Left hindlimb (tissue), 1 donor: ENCODE measurements at regions not wholly inside any gene's neighbourhood (a gene's known extent, or its start where the extent isn't known, plus 50 kb on each side); places are given as distances from the start of the nearest gene placed in this dataset.

Experiments used
- DNase-seq: peaks from one replicate; pipeline ENCODE4 v3.0.0-alpha.2; 2018

DNA sequence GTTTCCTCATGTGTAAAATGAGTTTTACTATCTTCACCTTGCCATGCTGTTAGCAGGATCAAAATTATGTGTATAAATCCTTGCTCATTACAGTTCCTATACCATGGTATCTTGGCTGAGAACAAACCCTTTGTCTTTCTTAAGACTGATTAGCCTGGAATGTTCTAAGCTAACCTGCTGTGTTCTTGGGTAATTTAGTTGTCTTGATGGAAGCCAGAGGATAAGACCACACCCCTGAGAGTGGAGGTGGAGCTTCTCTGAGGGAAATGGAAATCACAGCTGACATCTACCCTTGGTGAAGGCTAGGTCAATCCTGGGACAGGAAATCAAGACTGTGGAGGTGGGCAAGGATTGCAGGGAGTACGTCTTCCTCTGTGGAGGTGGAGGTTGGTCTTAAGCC lies 206.1 kb upstream of the ARHGAP20 start:
- no peak for DNase-seq

DNA sequence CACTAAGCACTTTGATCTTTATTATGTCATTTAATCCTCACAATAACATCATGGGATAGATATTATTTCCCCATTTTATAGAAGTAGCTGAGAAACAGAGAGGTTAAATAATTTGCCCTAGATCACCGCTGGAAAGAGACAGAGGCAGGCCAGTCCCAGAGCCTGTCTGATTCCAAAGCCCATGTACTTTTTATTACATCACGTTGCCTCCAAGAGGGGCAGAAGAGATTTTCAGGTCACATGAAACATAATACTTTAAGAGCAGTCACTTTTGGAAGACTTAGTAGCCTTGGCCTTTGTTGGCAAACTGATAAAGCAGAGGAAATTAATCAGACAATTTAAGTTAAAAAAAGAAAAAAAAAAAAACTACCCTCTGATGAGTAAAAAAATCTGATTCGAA lies 200.2 kb upstream of the ARHGAP20 start:
- DNase-seq: no peak

DNA sequence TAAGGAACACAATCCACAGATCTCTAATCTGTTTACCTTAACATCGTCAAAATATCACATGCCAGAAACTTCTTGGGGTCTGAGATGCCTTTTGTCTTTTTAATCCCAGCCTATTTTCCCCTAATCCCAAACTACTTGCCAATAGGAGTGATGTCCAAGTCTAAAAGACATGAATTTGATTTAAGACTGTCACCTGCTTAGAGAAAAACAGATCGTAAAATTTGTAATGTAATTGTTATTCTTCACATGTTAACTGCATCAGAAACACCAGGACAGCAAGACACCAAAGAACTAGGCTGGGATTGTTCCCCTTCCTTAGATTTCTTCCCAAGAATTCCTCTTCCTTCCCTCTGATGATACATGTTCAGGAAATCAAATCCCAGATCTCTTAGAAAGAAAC lies 198.1 kb upstream of the ARHGAP20 start:
- no peak for DNase-seq

DNA sequence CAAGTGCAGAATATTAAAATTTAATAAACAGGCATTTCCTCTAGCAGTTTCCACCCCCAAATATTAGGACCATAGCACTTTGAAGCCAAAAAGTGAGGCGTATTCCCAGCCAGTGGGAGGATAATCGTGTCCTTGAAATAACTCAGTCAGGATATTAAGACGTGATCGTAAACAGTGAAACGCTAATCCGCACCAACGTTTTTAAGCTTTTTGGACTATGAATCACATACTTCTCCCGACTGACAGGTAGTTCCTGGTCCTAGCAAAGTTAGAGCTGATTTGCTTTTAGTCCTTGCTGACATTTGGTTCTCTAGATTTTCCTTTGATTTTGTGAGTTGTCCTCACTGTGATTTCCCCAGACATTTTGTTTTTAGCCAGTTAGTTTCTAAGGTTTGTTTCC lies 197.1 kb upstream of the ARHGAP20 start:
- no peak for DNase-seq

DNA sequence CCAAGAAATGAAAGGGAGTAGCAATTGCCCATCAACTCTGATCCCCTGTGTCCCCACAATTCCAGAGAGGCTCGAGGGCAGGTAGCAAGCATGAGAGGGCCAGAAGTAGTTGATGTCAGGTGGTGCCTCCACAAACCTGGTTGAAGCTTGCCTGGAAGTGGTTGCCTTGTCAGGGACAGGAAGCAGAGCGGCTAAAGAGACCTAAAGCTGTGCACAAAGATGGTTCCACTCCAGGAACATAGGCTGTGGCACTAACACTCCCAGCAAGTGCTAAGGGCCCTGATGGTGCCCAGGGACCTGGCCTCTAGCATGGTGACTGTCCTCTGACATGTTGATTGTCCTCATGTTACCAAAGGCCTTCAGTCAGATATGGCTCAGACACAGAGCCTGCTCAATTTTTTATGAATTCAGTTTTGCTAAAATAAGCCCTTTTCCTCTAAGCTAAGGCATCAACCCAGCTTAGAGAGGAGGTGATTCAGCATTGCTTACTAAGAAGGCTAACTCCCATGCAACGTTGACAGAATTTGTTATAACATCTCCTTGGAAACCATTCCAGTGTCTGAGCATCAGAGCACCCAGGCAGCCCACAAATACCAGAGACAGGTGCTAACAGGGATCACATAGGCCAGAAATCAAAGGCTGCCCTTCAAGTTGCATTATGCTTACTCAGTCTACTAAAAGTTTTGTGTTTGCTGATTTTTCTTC lies 196.3 kb upstream of the ARHGAP20 start:
- no peak for DNase-seq

DNA sequence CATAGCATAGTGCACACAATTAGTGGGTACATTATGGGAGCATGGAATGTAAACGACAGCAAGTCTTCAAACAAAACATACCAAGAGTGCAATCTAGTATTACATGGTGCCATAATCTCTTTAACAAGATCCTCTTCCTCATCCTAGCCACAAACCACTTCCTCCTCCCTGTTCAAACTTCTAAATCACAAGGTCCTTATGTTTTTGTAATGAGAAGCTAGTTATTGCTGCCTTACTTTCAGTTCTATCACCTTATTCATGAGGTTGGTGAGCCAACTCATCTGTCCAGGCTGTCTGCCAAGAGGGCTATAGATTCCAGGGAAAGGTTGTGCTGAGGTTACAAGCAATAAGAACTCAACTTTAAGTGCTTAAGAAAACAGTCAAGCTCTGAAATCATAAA lies 195.4 kb upstream of the ARHGAP20 start:
- peak; percentile 66 for DNase-seq

DNA sequence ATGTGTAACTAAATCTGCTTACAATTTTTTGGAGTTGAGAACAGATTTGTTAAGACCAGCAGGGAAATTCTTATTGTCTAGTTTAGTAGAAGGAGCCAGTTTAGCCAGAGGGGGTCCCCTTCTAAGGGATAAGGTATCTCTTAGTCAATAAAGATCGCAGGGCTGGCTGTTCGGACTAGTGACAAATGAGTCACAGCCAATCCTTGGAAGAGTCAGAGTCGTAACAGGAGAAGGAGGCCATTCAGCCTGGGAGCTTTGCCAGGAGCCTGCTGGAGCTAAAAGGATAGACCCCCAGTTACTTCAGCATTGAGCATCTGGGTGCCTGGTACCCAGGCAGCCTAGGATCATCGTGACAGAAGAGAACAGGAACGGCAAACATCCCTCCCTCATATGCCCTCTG lies 191.6 kb upstream of the ARHGAP20 start:
- DNase-seq: no peak

DNA sequence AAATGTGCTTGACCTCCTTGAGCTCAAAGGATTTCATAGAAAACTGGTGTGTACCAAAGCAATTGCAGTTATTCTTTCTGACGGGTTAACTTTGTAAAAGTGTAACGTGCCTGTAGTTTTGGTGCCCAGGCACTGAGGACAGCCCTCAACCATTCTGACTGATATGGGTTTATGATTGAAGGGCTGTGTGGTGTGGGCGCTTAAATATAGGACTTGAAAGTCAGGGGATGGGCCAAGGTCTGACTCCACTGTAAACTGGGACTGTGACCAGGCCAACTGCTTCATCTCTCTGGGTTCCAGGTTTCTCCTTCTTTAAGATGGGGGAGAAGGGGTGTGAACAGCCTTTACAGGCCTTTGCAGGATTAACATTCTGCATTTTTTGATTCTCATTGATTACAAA lies 191.1 kb upstream of the ARHGAP20 start:
- DNase-seq: no peak

DNA sequence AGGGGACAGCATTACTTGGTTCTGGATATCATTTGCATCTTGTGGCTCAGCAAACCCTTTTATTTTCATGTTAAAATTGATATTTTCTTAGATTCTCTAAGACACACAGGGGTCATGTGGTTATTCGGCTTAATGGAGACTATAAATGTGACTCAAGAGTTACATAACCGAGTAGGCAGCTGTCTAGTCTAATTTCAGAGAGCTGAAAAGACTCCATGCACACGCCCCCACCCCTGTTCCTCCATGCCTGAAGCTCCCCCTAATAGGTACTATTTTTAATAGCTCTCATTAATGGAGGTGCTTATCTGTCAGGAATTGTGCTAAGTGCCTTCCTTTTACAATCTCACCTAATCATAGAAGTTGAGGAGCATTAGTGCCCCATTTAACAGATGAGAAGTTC lies 189.2 kb upstream of the ARHGAP20 start:
- no peak for DNase-seq

DNA sequence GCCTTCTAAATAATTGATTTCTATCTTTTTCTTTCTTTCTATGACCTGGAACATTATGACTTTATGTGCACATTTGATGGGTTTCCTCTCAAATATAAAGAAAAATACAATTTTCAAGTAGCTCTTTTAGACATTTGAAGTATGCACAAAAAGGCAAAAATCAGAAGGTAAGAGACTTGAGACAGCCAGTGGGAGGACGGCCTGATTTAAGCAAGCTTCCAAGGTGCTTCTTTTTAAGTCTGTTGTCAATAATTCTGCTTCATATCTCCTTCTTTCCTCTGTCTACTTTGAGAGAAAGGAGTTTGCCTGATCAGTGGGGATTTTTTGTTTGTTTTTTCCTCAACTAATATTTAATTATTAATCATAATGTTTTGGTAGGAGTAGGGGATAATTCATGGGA lies 188.2 kb upstream of the ARHGAP20 start:
- no peak for DNase-seq

DNA sequence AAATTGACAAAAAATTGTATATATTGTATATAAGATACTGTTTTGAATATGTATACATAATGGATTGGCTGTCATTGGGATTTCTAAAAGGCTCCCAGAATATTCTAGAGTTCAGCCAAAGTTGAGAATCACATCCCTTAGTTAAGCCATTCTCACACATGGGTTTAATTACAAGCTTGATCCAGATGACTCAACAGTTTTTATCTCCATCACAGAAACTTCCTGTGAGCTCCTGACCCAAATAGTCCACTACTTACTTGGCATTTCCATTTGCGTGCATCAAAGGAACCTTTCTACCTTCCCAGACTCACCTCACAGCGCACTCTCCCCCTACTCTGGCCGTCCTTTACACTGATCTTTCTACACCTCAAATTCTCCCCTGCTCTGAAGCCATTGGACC lies 184.8 kb upstream of the ARHGAP20 start:
- DNase-seq: no peak

DNA sequence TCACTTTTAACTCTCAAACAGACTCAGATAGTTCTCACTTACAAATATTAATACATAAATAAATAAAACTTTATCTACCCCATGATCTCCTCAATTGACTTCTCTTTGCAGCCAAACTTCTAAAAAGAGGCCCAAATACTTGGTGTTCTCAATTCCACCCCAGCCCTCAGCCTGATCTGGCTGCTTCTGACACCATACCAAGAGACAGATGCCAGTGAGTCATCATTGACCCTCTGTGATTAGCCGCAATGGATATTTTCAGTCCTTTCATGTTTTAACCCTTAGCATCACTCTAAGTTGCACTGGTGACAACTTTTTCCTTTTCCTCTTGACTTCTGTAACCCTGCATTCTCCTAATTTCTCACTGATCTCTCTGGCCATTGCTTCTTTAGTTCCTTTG lies 184.1 kb upstream of the ARHGAP20 start:
- DNase-seq: no peak

DNA sequence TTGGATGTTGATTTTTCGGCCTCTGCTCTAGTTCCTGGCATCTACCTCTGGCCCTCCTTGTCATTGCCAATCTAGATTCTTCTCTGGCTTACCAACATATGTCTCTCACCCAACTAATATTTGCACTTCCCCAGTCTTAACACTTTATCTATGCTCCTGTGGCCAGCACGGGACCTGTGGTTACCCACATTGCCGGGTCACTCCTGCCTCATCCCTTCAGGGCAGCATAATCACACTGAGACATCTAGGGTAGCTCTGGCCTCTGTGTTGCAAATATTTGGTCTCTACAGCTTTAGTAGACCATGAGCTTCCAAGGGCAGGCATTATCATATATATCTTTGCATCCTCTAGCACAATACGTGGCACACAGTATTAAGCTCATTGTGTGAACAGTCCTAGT lies 182.0 kb upstream of the ARHGAP20 start:
- DNase-seq: no peak

DNA sequence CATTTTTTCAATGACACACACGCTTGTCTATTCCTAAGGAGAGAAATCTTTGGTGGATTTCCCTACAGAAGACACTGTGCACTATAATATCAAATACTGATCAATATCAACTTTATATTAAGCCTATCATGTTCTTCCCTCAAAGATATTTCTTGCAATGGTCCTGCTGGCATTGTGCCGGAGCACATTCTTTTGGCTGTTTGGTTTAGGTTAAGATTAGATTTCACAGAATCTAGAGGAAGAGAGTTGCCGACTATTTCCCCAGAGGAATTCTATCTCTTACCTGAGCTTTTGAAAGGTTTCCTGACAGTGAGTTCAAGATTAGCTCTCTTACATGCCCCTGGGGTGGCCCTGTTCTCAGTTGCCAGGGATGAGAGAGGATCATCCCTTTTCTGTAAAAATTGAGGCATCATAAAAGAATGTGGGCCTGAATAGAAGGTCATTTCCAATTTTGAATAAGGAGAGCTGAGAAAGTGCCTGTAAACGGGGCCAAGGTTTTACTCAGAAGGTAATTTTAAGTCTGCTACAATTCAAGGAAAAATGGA lies 180.6 kb upstream of the ARHGAP20 start:
- DNase-seq: no peak

DNA sequence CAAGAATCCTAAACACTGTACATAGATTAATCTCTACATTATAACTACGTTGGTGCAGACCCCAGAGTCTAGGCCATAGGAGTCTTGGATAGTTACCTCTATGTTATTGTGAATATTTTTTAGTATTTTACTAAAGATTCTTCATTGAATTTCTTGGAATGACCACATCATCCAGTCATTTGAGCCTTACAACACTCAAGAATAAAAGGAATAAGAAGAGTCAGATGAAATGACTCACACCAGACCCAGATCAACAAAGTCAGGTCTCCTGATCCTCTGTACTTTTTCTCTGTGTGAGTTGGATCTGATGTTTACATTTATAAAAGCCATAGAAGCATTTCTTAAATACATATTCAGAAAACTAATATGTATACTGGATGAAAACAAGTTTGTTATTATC lies 179.2 kb upstream of the ARHGAP20 start:
- no peak for DNase-seq

DNA sequence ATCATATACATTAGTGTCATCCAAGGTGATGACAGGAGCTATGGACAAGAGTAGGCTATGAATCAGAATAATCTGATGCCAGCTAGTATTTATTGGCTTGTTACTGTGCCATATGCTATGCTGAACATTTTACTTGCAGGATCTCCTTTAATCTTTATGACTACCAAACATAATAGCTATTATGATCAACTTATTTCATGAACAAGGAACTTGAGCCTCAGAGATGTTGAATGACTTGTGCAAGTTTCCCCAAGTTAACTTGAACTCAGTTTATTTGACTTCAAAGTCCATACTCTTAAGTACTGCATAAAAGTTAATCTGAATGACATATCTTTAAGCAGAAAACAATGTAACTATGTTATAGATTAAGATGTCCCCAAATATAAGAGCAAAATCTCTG lies 178.8 kb upstream of the ARHGAP20 start:
- DNase-seq: no peak

DNA sequence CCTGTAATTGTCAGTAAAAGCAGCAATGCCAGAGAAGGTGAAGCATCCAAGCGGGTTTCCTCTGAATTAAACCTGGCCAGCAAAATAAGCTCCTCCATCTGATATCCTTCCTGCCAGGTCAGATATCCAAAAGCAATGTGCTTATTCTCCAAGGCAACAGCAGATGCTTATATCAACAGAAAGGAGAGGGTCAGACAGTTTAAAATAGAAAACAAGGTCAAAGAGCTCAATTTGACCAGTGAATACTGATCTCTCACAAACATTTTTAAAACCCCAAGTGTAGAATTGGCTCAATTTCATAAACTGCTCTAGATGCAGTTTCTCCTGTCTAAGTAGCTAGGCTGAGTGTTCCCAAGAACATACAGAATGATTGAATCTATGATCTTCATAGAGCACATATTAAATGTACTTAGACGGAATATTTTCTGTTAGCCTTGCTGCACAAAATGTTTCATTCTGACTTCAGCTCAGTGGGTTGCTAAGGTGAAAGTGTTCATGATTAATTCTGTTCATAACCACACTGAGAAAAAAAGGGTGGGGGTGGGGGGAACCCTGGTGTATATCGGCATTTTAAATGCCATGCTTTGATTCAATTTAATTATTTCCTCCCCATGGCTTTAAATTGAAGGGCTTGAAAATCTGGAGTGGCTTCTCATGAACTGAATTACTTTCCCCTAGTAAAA lies 174.2 kb upstream of the ARHGAP20 start:
- DNase-seq: no peak

DNA sequence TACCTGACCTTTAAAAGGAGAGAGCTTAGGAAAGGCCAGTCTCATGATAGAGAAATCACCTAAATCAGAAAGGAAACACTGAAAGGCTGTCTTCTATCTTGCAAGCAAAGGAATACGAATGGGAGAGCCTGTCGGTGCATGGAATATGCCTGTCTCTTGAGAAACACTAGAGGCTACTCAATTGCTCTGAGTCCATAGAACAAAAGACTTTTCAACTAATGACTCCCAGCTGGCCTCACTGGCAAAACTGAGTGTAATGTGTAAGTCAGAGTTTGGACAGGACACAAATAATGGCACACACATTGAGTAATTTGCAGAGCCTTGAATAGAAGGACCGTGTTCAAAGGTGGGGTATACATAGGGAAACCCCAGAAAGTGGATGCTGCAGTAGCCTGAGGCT lies 171.0 kb upstream of the ARHGAP20 start:
- no peak for DNase-seq

DNA sequence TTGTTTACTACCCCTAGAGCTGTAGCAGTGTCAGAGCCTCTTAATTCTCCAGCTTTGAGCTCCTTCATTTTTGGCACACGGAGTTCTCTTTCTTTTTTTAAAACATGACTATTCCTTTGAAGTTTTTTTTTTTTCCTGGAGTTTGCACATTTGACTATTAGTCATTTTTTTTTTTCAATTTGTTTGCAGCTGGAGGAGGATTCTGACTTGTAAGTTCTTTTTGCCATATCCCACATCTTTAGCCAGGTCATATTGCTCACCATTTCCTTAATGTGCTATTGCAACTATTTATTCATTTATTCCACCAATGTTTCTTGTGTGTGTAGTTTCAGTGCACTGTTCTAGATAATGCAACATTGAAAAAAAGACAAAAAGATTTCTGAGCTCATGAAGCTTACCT lies 166.3 kb upstream of the ARHGAP20 start:
- no peak for DNase-seq

DNA sequence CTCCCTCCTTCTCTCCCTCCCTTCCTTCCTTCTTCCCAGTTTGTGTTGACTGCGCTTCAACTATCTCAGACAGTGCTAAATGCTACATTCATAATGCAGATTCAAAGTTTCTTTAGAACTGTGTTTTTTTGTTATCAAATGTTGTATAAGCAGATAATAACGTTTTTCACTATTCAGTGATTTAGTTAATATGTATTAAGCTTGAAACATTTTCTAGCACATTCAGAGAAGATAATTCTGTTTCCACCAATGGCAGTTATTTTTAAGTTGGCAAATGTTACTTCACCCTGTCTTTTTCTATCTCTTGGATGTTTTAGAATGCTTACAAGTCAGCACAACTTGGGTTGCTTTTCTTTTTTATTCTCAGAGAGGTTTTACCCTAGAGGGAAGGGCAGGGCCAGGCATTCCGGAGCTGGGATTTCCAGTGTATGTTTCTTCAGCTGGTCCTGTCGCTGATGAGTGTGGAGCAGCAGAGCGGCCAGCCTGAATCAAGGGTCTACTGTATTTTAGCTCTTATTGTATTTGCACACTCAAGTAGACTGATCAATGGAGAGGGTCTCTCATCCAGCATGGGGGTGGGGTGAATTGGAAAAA lies 162.3 kb upstream of the ARHGAP20 start:
- no peak for DNase-seq

DNA sequence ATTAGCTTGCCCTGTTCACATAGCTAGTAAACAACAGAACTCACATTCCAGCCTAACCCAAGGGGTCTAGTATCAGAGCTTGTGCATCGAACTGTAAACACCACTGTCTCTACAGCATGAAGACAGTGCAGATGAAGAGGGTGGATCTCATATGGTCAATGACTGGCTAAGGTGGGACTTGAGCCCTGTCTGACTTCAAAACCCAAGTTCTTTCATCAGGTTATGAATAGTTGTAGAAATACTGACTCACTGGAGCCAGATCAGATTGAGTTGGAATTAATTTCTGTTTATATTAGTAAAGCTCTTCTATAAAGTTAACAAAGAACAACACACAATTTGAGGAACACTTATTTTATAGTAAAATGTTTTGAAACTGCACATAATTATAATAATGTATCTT lies 161.7 kb upstream of the ARHGAP20 start:
- no peak for DNase-seq

DNA sequence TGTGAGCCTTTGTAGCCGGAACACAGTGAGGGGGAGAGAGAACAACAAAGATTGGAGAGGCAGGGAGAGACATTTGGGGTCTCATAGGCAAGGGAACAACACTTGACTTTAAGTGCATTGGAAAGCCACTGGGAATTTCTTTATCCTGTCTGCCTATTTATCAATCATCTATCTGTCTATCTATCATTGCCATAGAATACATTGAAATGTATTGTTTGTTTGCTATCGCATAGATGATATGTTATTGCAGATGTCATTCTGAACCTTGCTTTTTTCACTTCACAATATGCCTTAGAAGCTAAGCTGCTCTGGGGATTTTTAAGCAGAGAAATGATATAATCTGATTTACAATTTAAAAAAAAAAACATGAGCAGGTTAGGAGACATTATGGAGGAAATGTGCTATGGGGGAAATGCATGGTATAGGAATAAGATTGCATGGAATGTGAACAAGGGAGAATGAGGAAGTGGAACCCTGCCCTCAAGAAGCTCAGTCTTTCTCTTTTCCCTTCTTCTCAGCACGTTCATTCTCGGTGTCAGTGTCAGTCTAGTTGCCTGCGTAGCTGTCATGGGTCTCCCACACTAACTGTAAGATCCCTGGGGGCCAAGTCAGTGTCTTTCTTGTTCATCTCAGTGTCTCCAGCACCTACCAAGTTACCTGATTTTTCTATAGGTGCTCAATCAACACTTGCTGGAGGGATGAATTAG lies 158.7 kb upstream of the ARHGAP20 start:
- DNase-seq: no peak

DNA sequence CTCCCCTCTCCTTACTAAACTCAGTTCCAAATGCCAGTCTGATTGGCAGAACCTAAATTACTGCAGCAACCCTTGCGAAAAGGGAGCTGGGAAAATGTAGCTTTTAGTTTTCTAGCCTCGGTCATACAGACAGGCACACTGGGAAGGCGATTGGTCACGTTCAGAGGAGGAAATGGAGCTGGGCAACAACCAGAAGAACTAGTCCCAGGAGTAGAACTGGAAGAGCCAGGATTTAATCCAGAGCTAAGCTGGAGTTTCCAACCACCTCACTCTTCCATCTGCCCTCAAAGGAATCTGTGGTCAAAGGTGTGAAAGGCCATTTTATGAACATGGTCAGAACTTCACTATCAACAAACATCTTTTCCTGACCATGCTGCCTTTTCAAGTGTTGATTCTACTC lies 155.7 kb upstream of the ARHGAP20 start:
- DNase-seq: no peak

DNA sequence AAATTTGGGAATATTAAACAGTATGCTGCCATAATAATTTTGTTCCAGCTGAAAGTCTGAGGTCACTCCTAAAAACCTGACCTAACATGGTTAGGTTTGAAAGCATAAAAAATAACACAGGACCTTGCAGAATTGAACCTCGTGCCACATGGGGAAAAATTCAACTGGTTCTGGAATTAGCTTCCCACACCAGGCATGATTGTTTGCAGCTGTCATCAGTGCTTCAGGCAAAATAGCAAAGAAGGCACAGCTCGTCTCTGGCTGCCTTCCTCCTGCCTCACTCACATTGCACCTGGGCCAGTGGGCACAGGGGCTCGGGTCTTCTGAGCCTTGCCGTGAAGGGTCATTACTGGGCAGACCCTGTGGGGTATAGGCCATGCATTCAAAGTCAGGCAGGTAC lies 153.8 kb upstream of the ARHGAP20 start:
- DNase-seq: no peak
